ENCODE measurements at regions not wholly inside any gene's neighbourhood (a gene's known extent, or its start where the extent isn't known, plus 50 kb on each side); places are given as distances from the start of the nearest gene placed in this dataset.

DNA sequence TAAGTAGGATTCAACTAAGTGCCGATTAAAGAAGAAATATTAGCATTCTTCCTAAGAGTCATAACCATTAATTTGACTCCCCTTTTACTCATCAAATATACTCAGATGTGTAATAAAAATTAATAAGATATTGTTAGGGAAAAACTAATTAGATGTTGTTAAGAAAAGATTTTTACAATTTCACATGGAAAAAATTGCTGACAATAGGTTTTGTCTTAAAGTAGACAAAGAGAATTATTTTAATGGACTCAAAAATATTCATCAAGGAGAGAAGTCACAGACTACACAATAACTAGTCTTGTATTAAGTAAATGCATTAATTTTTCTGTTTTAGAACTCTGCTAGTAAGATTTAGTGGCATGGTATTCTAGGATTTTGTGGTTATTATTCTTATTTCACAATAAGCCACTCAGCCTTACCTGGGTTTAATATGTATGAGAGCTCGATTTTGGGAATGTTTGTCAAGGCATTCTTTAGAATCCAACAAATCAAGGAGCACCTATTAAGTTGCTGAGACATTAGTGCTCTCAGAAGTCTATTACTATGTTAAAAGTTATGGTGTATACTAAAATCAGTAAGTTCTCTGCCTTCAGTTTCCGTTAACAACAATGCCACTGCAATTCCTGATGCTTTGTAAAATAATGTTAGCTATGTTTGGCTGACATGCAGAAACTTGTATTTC lies 110.2 kb upstream of the UGT8 start:
- no peak for FAIRE-seq
- no peak for DNase-seq (ENCODE audit: insufficient read length, low spot score)
- no peak for TF ChIP-seq POLR2AphosphoS5 (IDR thresholded peaks at IDR 0.05; ENCODE audit: low read depth, low read length)

DNA sequence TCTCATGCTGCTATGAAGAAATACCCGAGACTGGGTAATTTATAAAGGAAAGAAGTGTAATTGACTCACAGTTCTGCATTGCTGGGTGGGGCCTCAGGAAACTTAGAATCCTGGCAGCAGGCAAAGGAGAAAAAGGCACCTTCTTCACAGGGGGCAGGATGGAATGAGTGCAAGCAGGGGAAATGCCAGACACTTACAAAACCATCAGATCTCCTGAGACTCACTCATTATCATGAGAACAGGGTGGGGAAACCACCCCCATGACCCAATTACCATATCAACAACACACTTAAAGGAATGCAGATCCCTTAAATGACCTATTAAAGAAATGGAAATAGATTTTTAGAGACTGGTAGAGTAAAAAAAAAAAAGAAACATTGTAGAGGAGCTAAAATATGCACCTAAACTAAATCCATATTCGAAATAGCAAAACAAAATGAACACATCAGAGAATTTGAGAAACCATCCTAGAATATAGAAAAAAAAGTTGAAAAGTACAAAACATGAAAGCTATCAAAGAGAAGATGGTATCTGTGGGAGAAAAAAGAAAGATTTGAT lies 104.3 kb upstream of the UGT8 start:
- no peak for FAIRE-seq

DNA sequence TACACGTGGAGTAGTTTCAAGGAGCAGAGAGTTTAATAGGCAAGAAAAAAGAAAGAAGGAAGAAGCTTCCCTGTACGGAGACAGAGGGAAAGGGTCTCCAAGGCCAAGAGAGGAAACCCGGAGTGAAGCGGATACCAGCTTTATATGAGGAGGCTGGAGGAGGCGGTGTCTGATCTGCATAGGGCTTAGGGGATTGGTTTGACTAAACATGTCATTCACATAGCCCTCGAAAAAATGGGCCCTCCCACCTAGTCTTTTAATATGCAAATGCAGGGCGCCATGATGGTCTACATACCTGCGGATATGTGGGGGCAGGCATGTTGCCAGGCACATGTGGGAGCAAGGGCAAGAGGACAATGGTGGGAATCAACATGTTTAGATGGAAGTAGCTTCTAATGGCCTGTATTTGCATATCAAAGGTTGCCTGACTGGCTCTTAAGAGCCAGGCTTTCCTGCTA lies 103.1 kb upstream of the UGT8 start:
- DNase-seq (ENCODE audit: insufficient read length, low spot score) (no peak), FAIRE-seq (no peak)
- TF ChIP-seq SPI1 (IDR thresholded peaks at IDR 0.05; ENCODE audit: low read depth, low read length) (no peak), PAX5 (IDR thresholded peaks at IDR 0.05; ENCODE audit: insufficient read depth, low read length, severe bottlenecking) (no peak), POU2F2 (IDR thresholded peaks at IDR 0.05; ENCODE audit: low read depth, low read length) (no peak), POLR2A (IDR thresholded peaks at IDR 0.05; ENCODE audit: low read depth, low read length) (no peak), POLR2AphosphoS5 (IDR thresholded peaks at IDR 0.05; ENCODE audit: low read depth, low read length) (no peak), TAF1 (IDR thresholded peaks at IDR 0.05; ENCODE audit: low read depth, low read length) (no peak)

More for the DNA sequence above, 104.3 kb upstream of the UGT8 start:
- TF ChIP-seq PAX5 (IDR thresholded peaks at IDR 0.05; ENCODE audit: insufficient read depth, low read length, severe bottlenecking): no peak
- TF ChIP-seq SPI1 (IDR thresholded peaks at IDR 0.05; ENCODE audit: low read depth, low read length): no peak
- no peak for TF ChIP-seq POLR2A (IDR thresholded peaks at IDR 0.05; ENCODE audit: low read depth, low read length)
- no peak for TF ChIP-seq POU2F2 (IDR thresholded peaks at IDR 0.05; ENCODE audit: low read depth, low read length)
- no peak for TF ChIP-seq TAF1 (IDR thresholded peaks at IDR 0.05; ENCODE audit: low read depth, low read length)
- no peak for TF ChIP-seq POLR2AphosphoS5 (IDR thresholded peaks at IDR 0.05; ENCODE audit: low read depth, low read length)
- DNase-seq (ENCODE audit: insufficient read length, low spot score): no peak

DNA sequence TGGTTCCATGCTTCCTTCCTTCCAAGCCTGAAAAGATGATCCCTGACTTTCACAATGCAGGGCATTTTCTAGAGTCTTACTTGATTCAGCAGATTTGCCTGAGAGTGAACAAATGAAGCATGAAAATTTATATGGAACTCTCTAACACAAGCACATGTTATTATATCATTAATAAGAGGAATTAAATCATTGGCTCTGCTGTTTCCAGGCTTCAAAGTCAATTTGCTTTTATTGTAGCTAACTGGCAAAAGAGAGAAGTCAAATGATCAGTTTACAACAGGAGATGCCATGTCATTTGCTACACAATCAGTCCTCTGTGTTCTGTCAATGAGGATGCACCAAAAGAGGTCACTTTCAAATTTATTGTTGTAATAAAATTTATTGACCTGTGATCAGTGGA lies 101.5 kb upstream of the UGT8 start:
- TF ChIP-seq TAF1 (IDR thresholded peaks at IDR 0.05; ENCODE audit: low read depth, low read length): no peak
- no peak for TF ChIP-seq SPI1 (IDR thresholded peaks at IDR 0.05; ENCODE audit: low read depth, low read length)
- DNase-seq (ENCODE audit: insufficient read length, low spot score): no peak
- FAIRE-seq: no peak

DNA sequence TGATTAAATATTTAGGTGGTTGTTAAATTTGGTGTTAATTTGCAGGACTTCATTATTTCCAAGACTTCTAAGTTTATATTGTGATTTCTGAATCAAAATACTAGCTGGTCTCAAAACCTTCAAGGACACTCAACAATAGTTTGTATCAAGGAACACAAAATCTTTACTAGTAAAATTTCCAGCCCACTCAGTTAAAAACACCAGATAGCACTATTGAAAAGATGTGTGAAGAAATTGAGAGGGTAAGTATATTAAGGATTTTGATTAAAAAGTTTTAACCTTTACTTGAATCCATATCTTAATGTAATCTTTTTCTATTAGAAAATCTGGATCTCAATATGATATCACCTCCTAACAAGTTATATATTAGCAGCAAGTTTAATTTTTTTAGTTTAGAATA lies 89.3 kb upstream of the UGT8 start:
- no peak for FAIRE-seq
- DNase-seq (ENCODE audit: insufficient read length, low spot score): no peak
- TF ChIP-seq POU2F2 (IDR thresholded peaks at IDR 0.05; ENCODE audit: low read depth, low read length) (no peak), POLR2AphosphoS5 (IDR thresholded peaks at IDR 0.05; ENCODE audit: low read depth, low read length) (no peak), SPI1 (IDR thresholded peaks at IDR 0.05; ENCODE audit: low read depth, low read length) (no peak), POLR2A (IDR thresholded peaks at IDR 0.05; ENCODE audit: low read depth, low read length) (no peak), PAX5 (IDR thresholded peaks at IDR 0.05; ENCODE audit: insufficient read depth, low read length, severe bottlenecking) (no peak), TAF1 (IDR thresholded peaks at IDR 0.05; ENCODE audit: low read depth, low read length) (no peak)

DNA sequence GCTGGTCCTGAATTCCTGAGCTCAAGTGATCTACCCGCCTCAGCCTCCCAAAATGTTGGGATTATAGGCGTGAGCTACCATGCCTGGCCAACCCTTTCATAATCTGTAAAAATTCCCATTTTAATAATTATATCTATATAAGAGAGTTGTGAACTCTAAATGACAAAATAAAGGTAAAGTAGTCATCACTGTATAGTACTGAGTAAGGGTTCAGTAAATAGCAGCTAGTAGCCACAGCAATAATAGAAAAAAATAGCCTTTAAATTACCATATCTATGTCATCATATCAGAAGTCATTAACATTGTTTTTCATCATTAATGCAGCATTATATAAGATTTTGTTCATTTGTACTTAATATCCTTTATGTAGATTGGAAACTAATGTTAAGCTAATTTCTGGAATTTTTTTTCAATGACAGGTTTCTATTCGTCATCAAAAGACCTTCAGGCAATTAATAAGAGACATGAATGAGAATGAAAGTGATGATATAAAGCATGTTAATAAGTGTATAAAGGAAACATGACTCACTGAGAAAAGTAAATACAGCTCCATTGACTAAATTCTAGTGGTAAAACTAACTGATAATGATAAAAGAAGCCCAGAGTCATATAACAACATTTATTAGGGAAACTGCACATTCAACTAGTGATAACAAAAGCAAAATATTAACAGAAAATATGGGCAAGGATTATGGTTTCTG lies 85.9 kb upstream of the UGT8 start:
- FAIRE-seq (no peak), DNase-seq (ENCODE audit: insufficient read length, low spot score) (no peak)
- TF ChIP-seq PAX5 (IDR thresholded peaks at IDR 0.05; ENCODE audit: insufficient read depth, low read length, severe bottlenecking): no peak
- no peak for TF ChIP-seq SPI1 (IDR thresholded peaks at IDR 0.05; ENCODE audit: low read depth, low read length)
- no peak for TF ChIP-seq POLR2A (IDR thresholded peaks at IDR 0.05; ENCODE audit: low read depth, low read length)
- no peak for TF ChIP-seq POU2F2 (IDR thresholded peaks at IDR 0.05; ENCODE audit: low read depth, low read length)
- no peak for TF ChIP-seq TAF1 (IDR thresholded peaks at IDR 0.05; ENCODE audit: low read depth, low read length)
- no peak for TF ChIP-seq POLR2AphosphoS5 (IDR thresholded peaks at IDR 0.05; ENCODE audit: low read depth, low read length)

DNA sequence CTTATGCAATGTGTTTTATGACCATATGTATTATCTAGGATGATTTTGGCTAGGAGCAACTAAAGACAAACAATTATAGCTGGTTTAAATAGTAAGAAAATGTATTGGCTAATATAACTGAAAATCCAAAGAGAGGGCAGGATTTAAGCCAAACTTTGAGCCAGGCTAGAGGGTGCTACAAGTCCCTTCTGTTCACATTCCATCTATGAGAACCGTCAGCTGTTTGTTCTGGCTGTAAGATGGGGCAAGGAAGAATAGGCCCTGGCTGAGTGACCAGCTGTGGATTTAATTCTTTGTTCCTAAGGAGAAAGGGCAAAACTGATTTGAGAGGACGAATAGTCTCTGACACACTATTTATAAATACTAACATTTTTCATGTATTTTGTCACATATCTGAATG lies 79.2 kb upstream of the UGT8 start:
- TF ChIP-seq PAX5 (IDR thresholded peaks at IDR 0.05; ENCODE audit: insufficient read depth, low read length, severe bottlenecking) (no peak), TAF1 (IDR thresholded peaks at IDR 0.05; ENCODE audit: low read depth, low read length) (no peak), POLR2A (IDR thresholded peaks at IDR 0.05; ENCODE audit: low read depth, low read length) (no peak), POLR2AphosphoS5 (IDR thresholded peaks at IDR 0.05; ENCODE audit: low read depth, low read length) (no peak), POU2F2 (IDR thresholded peaks at IDR 0.05; ENCODE audit: low read depth, low read length) (no peak), SPI1 (IDR thresholded peaks at IDR 0.05; ENCODE audit: low read depth, low read length) (no peak)
- no peak for FAIRE-seq
- no peak for DNase-seq (ENCODE audit: insufficient read length, low spot score)

DNA sequence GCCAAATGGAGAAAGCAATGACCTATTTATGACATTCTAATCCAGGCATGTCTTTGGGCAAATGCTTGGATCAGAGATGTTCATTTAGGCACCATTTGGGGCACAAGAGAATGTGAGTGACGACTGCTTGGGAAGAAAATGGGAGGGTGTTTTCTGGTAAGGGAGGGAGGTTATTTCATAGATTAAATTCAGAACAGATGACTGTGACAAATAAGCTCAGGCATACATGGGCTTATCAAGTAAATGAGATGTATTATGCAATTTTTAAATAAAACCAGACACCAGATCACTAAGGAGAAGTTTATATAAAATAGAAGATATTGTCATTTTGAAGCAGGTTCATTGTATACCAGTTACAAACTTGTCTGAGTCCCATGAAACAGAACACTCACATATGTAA lies 71.4 kb upstream of the UGT8 start:
- TF ChIP-seq POLR2AphosphoS5 (IDR thresholded peaks at IDR 0.05; ENCODE audit: low read depth, low read length) (no peak), TAF1 (IDR thresholded peaks at IDR 0.05; ENCODE audit: low read depth, low read length) (no peak), POLR2A (IDR thresholded peaks at IDR 0.05; ENCODE audit: low read depth, low read length) (no peak), SPI1 (IDR thresholded peaks at IDR 0.05; ENCODE audit: low read depth, low read length) (no peak), POU2F2 (IDR thresholded peaks at IDR 0.05; ENCODE audit: low read depth, low read length) (no peak), PAX5 (IDR thresholded peaks at IDR 0.05; ENCODE audit: insufficient read depth, low read length, severe bottlenecking) (no peak)
- DNase-seq (ENCODE audit: insufficient read length, low spot score): no peak
- no peak for FAIRE-seq

DNA sequence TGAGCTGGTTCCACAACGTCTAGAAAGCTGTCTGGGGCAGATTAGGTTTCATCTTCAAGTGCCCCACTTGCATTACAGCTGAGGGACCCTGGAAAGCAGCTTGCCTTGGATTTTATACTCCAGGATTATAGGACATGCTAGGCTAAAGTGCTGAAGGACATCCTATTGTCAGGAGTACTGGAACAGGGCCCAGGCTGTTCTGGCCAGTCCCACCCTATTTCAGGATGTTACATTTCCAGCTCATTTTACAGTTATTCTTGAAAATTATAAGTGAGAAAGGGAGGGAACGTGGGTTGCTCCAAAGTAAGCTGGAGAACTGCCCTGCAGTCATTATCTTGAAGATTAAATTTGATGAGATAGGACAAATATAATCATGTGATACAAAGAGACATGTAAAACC lies 71.0 kb upstream of the UGT8 start:
- DNase-seq (ENCODE audit: insufficient read length, low spot score) (no peak), FAIRE-seq (no peak)
- TF ChIP-seq POLR2A (IDR thresholded peaks at IDR 0.05; ENCODE audit: low read depth, low read length) (no peak), SPI1 (IDR thresholded peaks at IDR 0.05; ENCODE audit: low read depth, low read length) (no peak), TAF1 (IDR thresholded peaks at IDR 0.05; ENCODE audit: low read depth, low read length) (no peak), POU2F2 (IDR thresholded peaks at IDR 0.05; ENCODE audit: low read depth, low read length) (no peak), POLR2AphosphoS5 (IDR thresholded peaks at IDR 0.05; ENCODE audit: low read depth, low read length) (no peak), PAX5 (IDR thresholded peaks at IDR 0.05; ENCODE audit: insufficient read depth, low read length, severe bottlenecking) (no peak)

Measured in GM12891 (cell line).